ENCODE measurements at regions not wholly inside any gene's neighbourhood (a gene's known extent, or its start where the extent isn't known, plus 50 kb on each side); places are given as distances from the start of the nearest gene placed in this dataset.
A peak's percentile ranks its signal among the peaks of the same experiment; 100 is the strongest.
"Not testable (repeated sequence)": the region's sequence is repeated elsewhere in the genome, so short reads cannot be mapped to it uniquely, and the experiment has no call there.

DNA sequence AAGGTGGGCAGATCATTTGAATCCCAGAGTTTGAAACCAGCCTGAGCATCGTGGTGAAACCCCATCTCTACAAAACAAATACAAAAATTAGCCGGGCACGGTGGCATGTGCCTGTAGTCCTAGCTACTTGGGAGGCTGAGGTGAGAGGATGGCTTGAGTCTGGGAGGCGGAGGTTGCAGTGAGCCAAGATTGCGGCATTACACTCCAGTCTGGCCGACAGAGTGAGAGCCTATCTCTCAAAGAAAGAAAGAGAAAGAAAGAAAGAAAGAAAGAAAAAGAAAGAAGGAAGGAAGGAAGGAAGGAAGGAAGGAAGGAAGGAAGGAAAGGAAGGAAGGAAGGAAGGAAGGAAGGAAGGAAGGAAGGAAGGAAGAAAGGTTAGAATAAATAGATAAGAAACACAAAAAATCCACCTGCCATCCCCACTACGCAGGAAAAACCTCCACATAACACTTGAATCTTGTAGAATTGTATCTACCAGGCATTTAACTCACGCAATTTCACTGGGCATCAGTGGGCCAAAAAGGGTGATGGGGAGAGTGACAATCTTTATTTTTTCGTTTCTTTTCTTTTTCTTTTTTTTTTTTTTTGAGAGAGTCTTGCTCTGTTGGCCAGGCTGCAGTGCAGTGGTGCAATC, 58.3 kb upstream of the PTPN1 start:
- not testable (repeated sequence) for DNase-seq

- DNase-seq = no peak
Measured at GRCh38 chr20:50453533-50454244, 56.5 kb upstream of the PTPN1 start.

DNA sequence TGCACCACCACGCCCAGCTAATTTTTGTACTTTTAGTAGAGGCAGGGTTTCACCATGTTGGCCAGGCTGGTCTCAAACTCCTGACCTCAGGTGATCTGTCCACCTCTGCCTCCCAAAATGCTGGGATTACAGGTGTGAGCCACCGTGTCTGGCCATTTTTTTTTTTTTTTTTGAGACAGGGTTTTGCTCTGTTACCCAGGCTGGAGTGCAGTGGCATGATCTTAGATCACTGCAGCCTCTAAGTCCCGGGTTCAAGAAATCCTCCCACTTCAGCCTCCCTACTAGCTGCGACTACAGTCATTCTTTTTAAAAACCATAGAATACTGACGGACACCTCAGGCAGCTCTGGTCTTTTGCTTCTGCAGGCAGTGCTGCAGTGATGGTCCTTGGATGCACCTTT, 54.9 kb upstream of the PTPN1 start:
- DNase-seq = not testable (repeated sequence)

DNA sequence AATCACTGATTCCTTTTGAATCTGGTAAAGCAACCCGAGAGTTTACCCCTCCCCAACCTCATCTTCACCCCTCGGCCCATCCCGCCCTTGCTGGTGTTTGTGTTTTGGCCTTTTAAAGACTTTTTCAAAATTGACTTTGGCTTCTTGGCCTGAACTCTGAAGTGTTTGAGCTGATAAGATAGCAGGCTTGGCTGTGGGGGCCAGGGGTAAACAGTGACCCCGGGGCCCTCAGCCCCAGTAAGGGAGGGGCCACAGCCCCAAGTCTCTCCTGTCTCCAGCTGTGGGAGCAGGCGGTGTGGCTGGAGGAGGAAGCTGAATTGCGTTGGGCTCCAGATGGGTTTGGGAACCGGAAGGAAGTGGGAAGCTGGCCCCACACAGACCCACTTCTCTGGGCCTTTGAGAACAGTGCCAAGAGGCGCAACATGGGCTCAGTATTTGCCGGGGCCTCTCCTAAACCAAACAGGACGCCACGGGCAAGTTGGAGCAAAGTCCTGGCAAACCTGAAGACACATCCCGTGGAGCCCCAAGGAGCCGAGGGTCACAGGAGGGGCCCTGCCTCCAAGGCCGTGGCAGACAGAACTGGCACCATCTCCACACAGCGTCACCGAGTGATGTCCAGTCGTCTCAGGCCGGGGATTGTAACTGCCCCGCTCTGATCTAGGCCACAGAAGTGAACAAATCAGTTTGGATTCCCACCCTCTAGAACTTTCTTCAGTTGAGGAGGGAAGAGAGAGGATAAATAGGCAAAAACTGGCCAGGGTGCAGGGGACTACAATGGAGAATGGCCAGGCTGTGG, 54.3 kb upstream of the PTPN1 start:
- DNase-seq = no peak

DNA sequence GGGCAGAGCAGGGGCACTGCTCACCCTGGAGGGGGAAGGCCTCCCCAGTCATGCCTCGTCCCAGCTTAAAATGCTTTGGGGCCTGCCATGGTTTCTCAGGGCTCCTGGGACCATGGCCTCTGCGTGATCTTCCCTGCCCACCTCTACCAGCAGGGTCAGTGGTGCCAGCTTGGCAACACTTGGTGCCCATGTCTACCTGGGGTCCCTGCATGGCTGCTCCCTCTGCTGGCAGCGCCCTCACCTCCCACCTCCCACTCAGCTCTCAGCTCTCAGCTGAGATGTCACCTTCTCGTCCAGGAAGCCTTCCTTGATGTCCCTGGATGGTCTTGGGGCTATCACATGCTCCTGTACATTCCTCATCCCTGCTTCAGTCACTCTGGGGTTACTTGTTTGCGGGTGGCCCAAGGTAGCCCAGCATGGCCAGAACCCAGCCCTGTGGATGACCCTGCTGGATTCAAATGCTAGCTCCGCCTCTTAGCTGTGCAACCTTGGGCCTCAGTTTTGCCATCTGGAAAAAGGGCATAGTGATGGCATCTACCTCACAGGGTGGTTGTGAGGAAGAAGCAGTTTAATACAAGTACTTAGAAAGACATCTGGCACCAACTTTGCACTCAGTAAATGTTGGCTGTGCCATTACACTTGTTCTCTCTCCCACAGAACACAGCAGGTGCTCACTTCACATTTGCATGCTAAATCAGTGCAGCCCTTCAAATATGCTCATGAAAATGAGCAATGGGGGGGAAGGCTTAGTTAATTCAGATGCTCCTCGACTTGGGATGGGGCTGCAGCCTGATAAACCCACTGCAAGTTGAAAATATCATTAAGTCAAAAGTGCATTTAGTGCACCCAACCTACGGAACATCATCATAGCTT, 53.5 kb upstream of the PTPN1 start:
- DNase-seq = peak in 1 of 2 experiments; percentile 9

DNA sequence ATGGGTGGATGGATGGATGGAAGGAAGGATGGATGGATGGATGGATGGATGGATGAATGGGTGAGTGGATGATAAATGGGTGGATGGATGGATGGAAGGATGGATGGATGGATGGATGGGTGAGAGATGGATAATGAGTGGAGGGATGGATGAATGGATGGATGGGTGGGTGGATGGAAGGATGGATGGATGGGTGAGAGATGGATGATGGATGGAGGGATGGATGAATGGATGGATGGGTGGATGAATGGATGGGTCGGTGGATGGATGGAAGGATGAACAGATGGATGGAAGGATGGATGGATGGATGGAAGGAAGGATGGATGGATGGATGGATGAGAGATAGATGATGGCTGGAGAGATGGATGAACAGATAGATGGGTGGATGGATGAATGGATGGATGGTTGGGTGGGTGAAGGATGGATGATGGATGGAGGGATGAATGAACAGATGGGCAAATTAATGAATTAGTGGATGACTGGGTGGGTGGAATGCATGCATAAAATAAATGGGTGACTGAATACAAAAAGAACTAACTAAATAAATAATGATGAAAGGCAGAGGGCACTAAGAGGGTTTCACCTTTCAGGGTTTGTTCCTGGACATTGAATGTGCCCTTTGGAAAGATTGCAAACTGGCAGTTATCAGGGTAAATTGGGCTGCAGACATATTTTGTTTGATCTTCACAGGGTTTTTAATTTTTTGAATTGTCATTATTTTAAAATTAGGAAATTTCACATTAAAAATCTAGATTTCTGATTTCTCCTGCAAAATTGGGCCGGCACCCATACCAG, 50.9 kb upstream of the PTPN1 start:
- no peak for DNase-seq

GRCh38 chr20:50460115-50460607, 50.0 kb upstream of the PTPN1 start:
- peak in 1 of 2 experiments; percentile 41 for DNase-seq

Data from NCI-H524 (cell line).